Sigmoid colon (tissue), 4 donors: ENCODE measurements at regions not wholly inside any gene's neighbourhood (a gene's known extent, or its start where the extent isn't known, plus 50 kb on each side); places are given as distances from the start of the nearest gene placed in this dataset.

Source experiments
- CTCF ChIP-seq, 4 experiments: fragments of 450-650 bp in 3 of 4; fragments of 200-600 bp in 1 of 4; IDR thresholded peaks; one replicate each; pipeline ENCODE4 v1.5.1; 2016 to 2019; ENCODE audit warnings: antibody characterized with exemption in 4 of 4, mild to moderate bottlenecking in 3 of 4, moderate library complexity in 2 of 4
- EP300 ChIP-seq, 4 donors: sonication (generic); formaldehyde crosslinking; IDR thresholded peaks; one replicate each; pipeline ENCODE4 v1.6.1; 2017; ENCODE audit warnings: antibody characterized with exemption in 4 of 4
- POLR2A ChIP-seq, 2 donors: fragments of 450-650 bp; IDR thresholded peaks; one replicate each; pipeline ENCODE4 v1.6.1; 2016; ENCODE audit warnings: antibody characterized with exemption in 2 of 2, mild to moderate bottlenecking in 2 of 2, moderate library complexity in 2 of 2
- POLR2AphosphoS5 ChIP-seq, 4 donors: sonication (generic); formaldehyde crosslinking; IDR thresholded peaks; one replicate each; pipeline ENCODE4 v1.6.1; 2017; ENCODE audit warnings: antibody characterized with exemption in 4 of 4

GRCh38 chr12:124140944-124141486 is 153.9 kb upstream of the RFLNA start:
- no peak for TF ChIP-seq POLR2AphosphoS5 (IDR thresholded peaks at IDR 0.05)
- TF ChIP-seq CTCF (IDR thresholded peaks at IDR 0.05) = no peak
- no peak for TF ChIP-seq POLR2A (IDR thresholded peaks at IDR 0.05)
- TF ChIP-seq EP300 (IDR thresholded peaks at IDR 0.05) = no peak
